Head of caudate nucleus (tissue), 42 donors: ENCODE measurements at regions not wholly inside any gene's neighbourhood (a gene's known extent, or its start where the extent isn't known, plus 50 kb on each side); places are given as distances from the start of the nearest gene placed in this dataset.
A peak's percentile ranks its signal among the peaks of the same experiment; 100 is the strongest.

Experiments used
- DNase-seq, 42 donors: peaks; one replicate each; pipeline versions ENCODE4 v3.0.0 to v3.0.0-alpha.2; 2020 to 2021; ENCODE audit warnings: mixed read lengths in 7 of 42
- intact Hi-C: fragments of 100-400 bp; cut with DNase I; formaldehyde crosslinking; loops from one replicate; pipeline ENCODE4 v1.15.0; 2022

- no peak for DNase-seq
- intact Hi-C loops: no loop called here
Measured at GRCh38 chr20:60884277-60884676, 367.8 kb upstream of the CDH4 start.

GRCh38 chr20:60888771-60889170 is 363.3 kb upstream of the CDH4 start:
- no peak for DNase-seq
- intact Hi-C loops: no loop called here

GRCh38 chr20:60892095-60892813 is 359.8 kb upstream of the CDH4 start:
- intact Hi-C loops: no loop called here
- DNase-seq: no peak

- intact Hi-C loops: no loop called here
Measured at GRCh38 chr20:60894091-60894490, 358.0 kb upstream of the CDH4 start.

GRCh38 chr20:60895363-60896079 is 356.5 kb upstream of the CDH4 start:
- no peak for DNase-seq

More at GRCh38 chr20:60894091-60894490, 358.0 kb upstream of the CDH4 start:
- no peak for DNase-seq

GRCh38 chr20:60897976-60898375 is 354.1 kb upstream of the CDH4 start:
- DNase-seq: no peak

More at GRCh38 chr20:60895363-60896079, 356.5 kb upstream of the CDH4 start:
- intact Hi-C loops: no loop called here

GRCh38 chr20:60899320-60899719 is 352.7 kb upstream of the CDH4 start:
- no peak for DNase-seq
- intact Hi-C loops: no loop called here

More at GRCh38 chr20:60897976-60898375, 354.1 kb upstream of the CDH4 start:
- intact Hi-C loops: no loop called here

GRCh38 chr20:60900618-60901017 is 351.4 kb upstream of the CDH4 start:
- intact Hi-C loops: no loop called here
- DNase-seq: no peak

- DNase-seq: no peak
Measured at GRCh38 chr20:60901831-60902230, 350.2 kb upstream of the CDH4 start.

GRCh38 chr20:60903325-60903971 is 348.6 kb upstream of the CDH4 start:
- intact Hi-C loops: no loop called here
- DNase-seq: no peak

More at GRCh38 chr20:60901831-60902230, 350.2 kb upstream of the CDH4 start:
- intact Hi-C loops: no loop called here

GRCh38 chr20:60904730-60905129 is 347.3 kb upstream of the CDH4 start:
- no peak for DNase-seq
- intact Hi-C loops: no loop called here

- intact Hi-C loops: no loop called here
- DNase-seq: no peak
Measured at GRCh38 chr20:60905919-60906318, 346.1 kb upstream of the CDH4 start.

GRCh38 chr20:60906555-60906954 is 345.5 kb upstream of the CDH4 start:
- DNase-seq: no peak
- intact Hi-C loops: no loop called here

- no peak for DNase-seq
- intact Hi-C loops: no loop called here
Measured at GRCh38 chr20:60913298-60913697, 338.8 kb upstream of the CDH4 start.

GRCh38 chr20:60921022-60921622 is 330.9 kb upstream of the CDH4 start:
- DNase-seq: peak in 6 of 42 donors; percentile 13 to 34 (median 20)
- intact Hi-C loops: no loop called here

GRCh38 chr20:60926831-60927230 is 325.2 kb upstream of the CDH4 start:
- no peak for DNase-seq
- intact Hi-C loops: no loop called here

- no peak for DNase-seq
- intact Hi-C loops: no loop called here
Measured at GRCh38 chr20:60928341-60928740, 323.7 kb upstream of the CDH4 start.

GRCh38 chr20:60930023-60930790 is 321.9 kb upstream of the CDH4 start:
- DNase-seq: no peak
- intact Hi-C loops: no loop called here

- DNase-seq: no peak
Measured at GRCh38 chr20:60931696-60932095, 320.4 kb upstream of the CDH4 start.

More at GRCh38 chr20:60931696-60932095, 320.4 kb upstream of the CDH4 start:
- intact Hi-C loops: no loop called here
